GM12878 (cell line): ENCODE measurements at regions not wholly inside any gene's neighbourhood (a gene's known extent, or its start where the extent isn't known, plus 50 kb on each side); places are given as distances from the start of the nearest gene placed in this dataset.

Experiments
- ATAC-seq: fragments of 200-7000 bp; cut with Tn5 transposase; 3 replicates; pipeline ENCODE4 v1.9.1; 2020; ENCODE audit warnings: mild to moderate bottlenecking, moderate library complexity
- BruUV-seq: library from RNA; stranded (reverse); fragments of 400-500 nt; replicated peaks from 2 replicates; lab custom pipeline; 2021; lab: Mats Ljungman, UMichigan
- CTCF ChIA-PET: fragments of 300-600 bp; sonication (Branson Sonifier 250); formaldehyde crosslinking; extraction: SDS; loops from one replicate; lab custom pipeline; 2021; ENCODE audit warnings: inconsistent platforms; lab: Yijun Ruan, JAX
- POLR2A ChIA-PET: fragments of 350-600 bp; formaldehyde crosslinking; extraction: SDS; loops from one replicate; lab custom pipeline; 2021; ENCODE audit warnings: inconsistent platforms; lab: Charles Lee
- RAD21 ChIA-PET: fragments of 300-600 bp; sonication (Branson Sonifier 250); formaldehyde crosslinking; loops from one replicate; lab custom pipeline; 2023; ENCODE audit warnings: antibody characterized with exemption; ENCODE audit not compliant: unreplicated experiment; lab: Charles Lee
- SMC1A ChIA-PET: fragments of 300-600 bp; sonication (Branson Sonifier 250); formaldehyde crosslinking; loops from one replicate; lab custom pipeline; 2023; ENCODE audit not compliant: unreplicated experiment, uncharacterized antibody; lab: Charles Lee
- DNase-seq: peaks from one replicate; pipeline ENCODE4 v3.0.0-alpha.2; 2011; ENCODE audit warnings: low read depth, low spot score
- FAIRE-seq: peaks from 3 replicates; lab custom pipeline; 2011; peaks lifted over from hg19 to GRCh38; lab: Jason Lieb, UNC
- H2AFZ ChIP-seq: 2 replicates; pipeline ENCODE4 v1.6.0; 2011; ENCODE audit warnings: low read depth, low read length, control low read depth; ENCODE audit not compliant: control insufficient read depth
- H3K27ac ChIP-seq: 2 replicates; pipeline ENCODE4 v1.5.1; 2011; ENCODE audit warnings: control low read depth; ENCODE audit not compliant: control insufficient read depth, insufficient read depth
- H3K27me3 ChIP-seq, 2 experiments: replicated peaks in 1 of 2; 2 replicates each; pipeline versions ENCODE4 v1.6.0 to v1.6.1; 2011; ENCODE audit warnings: low read length in 1 of 2; ENCODE audit not compliant: control insufficient read depth in 2 of 2, insufficient read depth in 2 of 2
- H3K36me3 ChIP-seq, 2 experiments: 2 replicates each; pipeline ENCODE4 v1.5.1; 2011; ENCODE audit warnings: low read length in 1 of 2; ENCODE audit not compliant: control insufficient read depth in 2 of 2, insufficient read depth in 2 of 2
- H3K4me1 ChIP-seq: 2 replicates; pipeline ENCODE4 v1.6.1; 2011; ENCODE audit warnings: mild to moderate bottlenecking, low read length, moderate library complexity, mixed read lengths; ENCODE audit not compliant: control insufficient read depth, insufficient read depth
- H3K4me2 ChIP-seq: 2 replicates; pipeline ENCODE4 v1.6.0; 2011; ENCODE audit warnings: control low read depth; ENCODE audit not compliant: control insufficient read depth, insufficient read depth
- H3K4me3 ChIP-seq: fragments of 200-600 bp; sonication (generic); 2 replicates; pipeline ENCODE4 v1.5.1; 2016
- H3K79me2 ChIP-seq: 2 replicates; pipeline ENCODE4 v1.6.0; 2011; ENCODE audit warnings: low read length; ENCODE audit not compliant: control insufficient read depth, insufficient read depth
- H3K9ac ChIP-seq: 2 replicates; pipeline ENCODE4 v1.8.0; 2011; ENCODE audit warnings: low read length, control low read depth, mixed read lengths; ENCODE audit not compliant: control insufficient read depth, insufficient read depth
- H3K9me3 ChIP-seq: replicated peaks from 3 replicates; pipeline ENCODE4 v1.5.1; 2011; ENCODE audit warnings: mild to moderate bottlenecking, low read length; ENCODE audit not compliant: control insufficient read depth, insufficient read depth
- H4K20me1 ChIP-seq: 2 replicates; pipeline ENCODE4 v1.6.0; 2011; ENCODE audit not compliant: control insufficient read depth, insufficient read depth
- ATF7 ChIP-seq: fragments of 450-650 bp; IDR thresholded peaks from 2 replicates; pipeline ENCODE4 v1.6.1; 2016; ENCODE audit warnings: low read depth, mild to moderate bottlenecking
- CBX3 ChIP-seq: fragments of 200-600 bp; sonication (generic); IDR thresholded peaks from 2 replicates; pipeline ENCODE4 v1.6.1; 2016; ENCODE audit warnings: low read depth, borderline replicate concordance
- DPF2 ChIP-seq: fragments of 450-650 bp; IDR thresholded peaks from 2 replicates; pipeline ENCODE4 v1.6.1; 2017; ENCODE audit warnings: mild to moderate bottlenecking
- FOXM1 ChIP-seq: IDR thresholded peaks from 2 replicates; pipeline ENCODE4 v1.6.1; 2012; ENCODE audit warnings: low read depth, mild to moderate bottlenecking, inconsistent platforms, low read length, moderate library complexity
- RELA ChIP-seq: fragments of 450-650 bp; IDR thresholded peaks from 2 replicates; pipeline ENCODE4 v1.8.0; 2014; ENCODE audit warnings: borderline replicate concordance; ENCODE audit not compliant: partially characterized antibody
- SP1 ChIP-seq: IDR thresholded peaks from one replicate; pipeline ENCODE4 v1.6.1; 2011; ENCODE audit warnings: low read depth, low read length
- ZZZ3 ChIP-seq: IDR thresholded peaks from 2 replicates; pipeline ENCODE4 v1.6.1; 2011; ENCODE audit warnings: low read depth; ENCODE audit not compliant: control insufficient read depth, insufficient read length
- WGBS: methylation state at CpG from one replicate; pipeline ENCODE4 v1.1.6; 2016; ENCODE audit warnings: low lambda C conversion rate; ENCODE audit not compliant: insufficient replicate concordance, insufficient coverage; ENCODE audit errors: missing lambda C conversion rate; 5-methylcytosine and 5-hydroxymethylcytosine counted together
- in situ Hi-C: fragments of 300-500 bp; cut with MboI; formaldehyde crosslinking; loops from 9 replicates; pipeline ENCODE4 v1.14.3; 2018; ENCODE audit warnings: mixed read lengths
- intact Hi-C: fragments of 100-400 bp; cut with micrococcal nuclease; formaldehyde crosslinking; loops from one replicate; pipeline ENCODE4 v1.14.2; 2022; ENCODE audit not compliant: unreplicated experiment
- TF ChIP-seq, protein P1 (sequence below): fragments of 450-650 bp; IDR thresholded peaks from 2 replicates; pipeline ENCODE4 v1.6.1; 2016; ENCODE audit warnings: mild to moderate bottlenecking

DNA sequence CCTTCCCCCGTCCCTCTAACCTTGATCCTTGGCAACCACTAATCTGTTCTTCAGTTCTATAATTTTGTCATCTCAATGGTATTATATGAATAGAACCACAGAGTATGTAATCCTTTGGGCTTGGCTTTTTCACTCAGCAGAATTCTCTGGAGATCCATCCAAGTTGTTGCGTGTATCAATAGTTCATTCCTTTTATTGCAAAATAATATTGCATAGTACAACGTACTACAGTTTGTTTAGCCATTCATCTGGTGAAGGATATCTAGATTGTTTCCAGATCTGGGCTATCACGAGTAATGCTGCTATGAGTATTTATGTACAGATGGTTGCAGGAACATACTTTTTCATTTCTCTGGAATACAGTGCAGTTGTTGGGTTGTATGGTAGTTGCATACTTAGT lies 76.2 kb downstream of the PLXNA1 start (continued):
- TF ChIP-seq ZZZ3: no peak
- no peak for TF ChIP-seq ATF7
- TF ChIP-seq CBX3: no peak
- TF ChIP-seq FOXM1: no peak
- TF ChIP-seq RELA: no peak
- TF ChIP-seq, all 136 proteins: peak for 0

GRCh38 chr3:127061641-127062040 lies 78.7 kb downstream of the PLXNA1 start:
- FAIRE-seq (no peak), DNase-seq (no peak), ATAC-seq (no peak)
- no peak overlapping the region for H3K4me2 ChIP-seq
- BruUV-seq: no TSS peak
- H3K9ac ChIP-seq: no peak overlapping the region
- ChIA-PET CTCF (interaction anchor here (0.6 to 0.7 kb wide), 2 partner anchors 358 to 820 kb away, joined by 3 read pairs; no protein-coding TSS in a partner anchor), POLR2A (no interaction called here), RAD21 (no interaction called here), SMC1A (interaction anchor here (0.7 kb wide), 1 partner anchor 1295 kb away, joined by 3 read pairs; no protein-coding TSS in a partner anchor)
- TF ChIP-seq, protein P1, sequence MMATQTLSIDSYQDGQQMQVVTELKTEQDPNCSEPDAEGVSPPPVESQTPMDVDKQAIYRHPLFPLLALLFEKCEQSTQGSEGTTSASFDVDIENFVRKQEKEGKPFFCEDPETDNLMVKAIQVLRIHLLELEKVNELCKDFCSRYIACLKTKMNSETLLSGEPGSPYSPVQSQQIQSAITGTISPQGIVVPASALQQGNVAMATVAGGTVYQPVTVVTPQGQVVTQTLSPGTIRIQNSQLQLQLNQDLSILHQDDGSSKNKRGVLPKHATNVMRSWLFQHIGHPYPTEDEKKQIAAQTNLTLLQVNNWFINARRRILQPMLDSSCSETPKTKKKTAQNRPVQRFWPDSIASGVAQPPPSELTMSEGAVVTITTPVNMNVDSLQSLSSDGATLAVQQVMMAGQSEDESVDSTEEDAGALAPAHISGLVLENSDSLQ: no peak
- TF ChIP-seq DPF2 (no peak), SP1 (no peak)
- no peaks in the 10 kb centered on the region for H3K79me2 ChIP-seq
- 30% methylated on average over 6 of the region's 6 CpGs for WGBS
- no peak overlapping the region for H3K4me3 ChIP-seq
- no peak overlapping the region for H3K27ac ChIP-seq
- no peaks in the 10 kb centered on the region for H3K36me3 ChIP-seq
- no peaks in the 10 kb centered on the region for H3K4me1 ChIP-seq
- intact Hi-C loops (no loop called here), in situ Hi-C loops (no loop called here)
- peaks cover 0 to 2% of the 10 kb centered on the region in 2 experiments; a peak in 2 of 4 replicates for H3K27me3 ChIP-seq
- H2AFZ ChIP-seq: no peak overlapping the region
- H3K9me3 ChIP-seq: no peaks in the 10 kb centered on the region; the same call in 2 of the 3 replicates
- no peaks in the 10 kb centered on the region for H4K20me1 ChIP-seq
